Activated CD8-positive, alpha-beta T cell treated with anti-CD3 and anti-CD28 coated beads for 36 hours (primary cell): ENCODE measurements at regions not wholly inside any gene's neighbourhood (a gene's known extent, or its start where the extent isn't known, plus 50 kb on each side); places are given as distances from the start of the nearest gene placed in this dataset.

Experiments
- ATAC-seq: fragments of 200-7000 bp; cut with Tn5 transposase; one replicate; pipeline ENCODE4 v1.10.0; 2021; ENCODE audit warnings: mild to moderate bottlenecking, moderate library complexity
- CTCF ChIA-PET: fragments of 350-600 bp; sonication (Branson Sonifier 250); formaldehyde crosslinking; loops from one replicate; lab custom pipeline; 2021; ENCODE audit warnings: antibody characterized with exemption; lab: Charles Lee
- POLR2A ChIA-PET: fragments of 350-600 bp; sonication (Branson Sonifier 250); formaldehyde crosslinking; loops from one replicate; lab custom pipeline; 2021; ENCODE audit warnings: antibody characterized with exemption; lab: Charles Lee
- DNase-seq: peaks from one replicate; pipeline ENCODE4 v3.0.0-alpha.2; 2020
- H3K27ac Mint-ChIP-seq: one replicate; pipeline ENCODE4 v1.8.0; 2021; ENCODE audit warnings: mild to moderate bottlenecking, mixed read lengths
- H3K27me3 Mint-ChIP-seq: one replicate; pipeline ENCODE4 v1.8.0; 2021; ENCODE audit warnings: mixed read lengths
- H3K36me3 Mint-ChIP-seq: one replicate; pipeline ENCODE4 v1.8.0; 2021; ENCODE audit warnings: low read depth, mixed read lengths
- H3K4me1 Mint-ChIP-seq: one replicate; pipeline ENCODE4 v1.8.0; 2021; ENCODE audit warnings: low read depth, mixed read lengths
- H3K4me3 Mint-ChIP-seq: one replicate; pipeline ENCODE4 v1.8.0; 2021; ENCODE audit warnings: mild to moderate bottlenecking, moderate library complexity, mixed read lengths
- H3K9me3 Mint-ChIP-seq: one replicate; pipeline ENCODE4 v1.8.0; 2021; ENCODE audit warnings: mixed read lengths
- intact Hi-C: fragments of 100-400 bp; cut with micrococcal nuclease; formaldehyde crosslinking; loops from one replicate; pipeline ENCODE4 v1.10.0; 2022
- TF ChIP-seq, protein P1 (sequence below): fragments of 200-600 bp; IDR thresholded peaks from one replicate; pipeline ENCODE4 v1.8.0; 2022; ENCODE audit warnings: antibody characterized with exemption, mild to moderate bottlenecking

DNA sequence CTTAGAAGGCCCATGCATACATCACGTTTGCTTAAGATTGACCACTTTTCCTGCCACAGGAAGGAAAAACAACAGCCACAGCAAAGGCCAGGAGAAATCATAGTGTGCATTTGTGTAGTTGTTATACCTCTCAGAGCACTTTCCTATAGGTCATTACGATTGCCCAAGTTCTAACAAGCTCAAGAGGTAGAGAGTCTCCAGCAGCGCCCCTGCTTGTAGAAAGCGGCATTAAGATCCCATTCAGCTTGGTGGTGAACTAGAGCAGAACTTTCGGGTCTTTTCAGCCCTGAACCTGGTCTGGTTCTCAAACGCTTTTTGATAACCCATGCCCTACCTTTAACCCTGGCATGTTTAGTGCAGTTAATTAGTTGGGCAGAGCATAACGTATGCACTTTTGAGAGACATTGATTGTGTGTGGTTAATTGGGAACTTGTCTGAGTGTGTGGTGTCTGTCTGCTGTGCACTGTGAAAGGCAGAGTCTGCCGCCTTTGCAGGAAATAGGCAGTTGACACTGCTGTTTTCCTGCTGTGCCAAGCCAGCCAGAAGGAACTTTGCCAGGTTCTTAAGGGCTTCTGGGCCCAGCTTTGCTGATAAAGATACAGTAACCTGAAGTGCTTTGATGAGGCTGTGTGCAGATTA lies 109.9 kb upstream of the CLMP start:
- Mint-ChIP-seq H3K27me3 (peaks cover 18% of the 10 kb centered on the region), H3K4me1 (peaks cover 40% of the 10 kb centered on the region), H3K27ac (no peak overlapping the region), H3K36me3 (no peaks in the 10 kb centered on the region), H3K9me3 (no peaks in the 10 kb centered on the region), H3K4me3 (no peak overlapping the region)
- ChIA-PET CTCF (interaction anchor here (0.6 to 1.2 kb wide), 4 partner anchors 30 to 193 kb away, joined by 3 to 4 read pairs (median 3); no protein-coding TSS in a partner anchor), POLR2A (no interaction called here)
- TF ChIP-seq, protein P1, sequence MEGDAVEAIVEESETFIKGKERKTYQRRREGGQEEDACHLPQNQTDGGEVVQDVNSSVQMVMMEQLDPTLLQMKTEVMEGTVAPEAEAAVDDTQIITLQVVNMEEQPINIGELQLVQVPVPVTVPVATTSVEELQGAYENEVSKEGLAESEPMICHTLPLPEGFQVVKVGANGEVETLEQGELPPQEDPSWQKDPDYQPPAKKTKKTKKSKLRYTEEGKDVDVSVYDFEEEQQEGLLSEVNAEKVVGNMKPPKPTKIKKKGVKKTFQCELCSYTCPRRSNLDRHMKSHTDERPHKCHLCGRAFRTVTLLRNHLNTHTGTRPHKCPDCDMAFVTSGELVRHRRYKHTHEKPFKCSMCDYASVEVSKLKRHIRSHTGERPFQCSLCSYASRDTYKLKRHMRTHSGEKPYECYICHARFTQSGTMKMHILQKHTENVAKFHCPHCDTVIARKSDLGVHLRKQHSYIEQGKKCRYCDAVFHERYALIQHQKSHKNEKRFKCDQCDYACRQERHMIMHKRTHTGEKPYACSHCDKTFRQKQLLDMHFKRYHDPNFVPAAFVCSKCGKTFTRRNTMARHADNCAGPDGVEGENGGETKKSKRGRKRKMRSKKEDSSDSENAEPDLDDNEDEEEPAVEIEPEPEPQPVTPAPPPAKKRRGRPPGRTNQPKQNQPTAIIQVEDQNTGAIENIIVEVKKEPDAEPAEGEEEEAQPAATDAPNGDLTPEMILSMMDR = no peak
- no peak for DNase-seq
- intact Hi-C loops = loop anchor here (5.0 kb wide), 1 partner anchor 147 kb away; no protein-coding TSS in a partner anchor
- no peak for ATAC-seq

DNA sequence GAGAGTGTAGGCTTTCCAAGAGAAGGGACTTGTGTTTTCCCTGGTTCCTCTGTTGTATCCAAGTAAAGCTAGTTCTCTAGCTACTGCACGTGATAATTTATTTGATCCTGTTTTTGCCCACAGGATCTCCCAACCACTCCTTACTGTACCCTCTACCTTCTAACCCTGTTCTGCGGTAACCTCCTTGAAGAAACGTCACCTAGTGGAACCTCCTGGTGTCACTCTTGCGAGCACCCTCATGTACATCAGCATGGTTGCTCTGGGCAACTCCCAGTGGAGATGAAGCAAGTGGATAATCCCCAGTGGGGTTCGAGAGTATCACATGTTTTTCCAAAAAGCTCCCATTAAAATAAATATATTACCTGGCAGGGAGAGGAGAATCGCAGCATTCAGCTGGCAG lies 108.9 kb upstream of the CLMP start:
- Mint-ChIP-seq H3K4me3 (peak overlapping the region; percentile 38), H3K4me1 (peaks cover 40% of the 10 kb centered on the region), H3K36me3 (no peaks in the 10 kb centered on the region), H3K27me3 (peaks cover 18% of the 10 kb centered on the region), H3K27ac (peak overlapping the region; percentile 8), H3K9me3 (no peaks in the 10 kb centered on the region)
- DNase-seq = no peak
- intact Hi-C loops = loop anchor here (2.0 to 5.0 kb wide), 2 partner anchors 79 to 148 kb away; no protein-coding TSS in a partner anchor
- ChIA-PET CTCF (interaction anchor here (1.1 to 5.6 kb wide), 7 partner anchors 54 to 174 kb away, joined by 3 to 39 read pairs (median 9); no protein-coding TSS in a partner anchor), POLR2A (no interaction called here)
- ATAC-seq = no peak
- TF ChIP-seq, protein P1 = no peak

DNA sequence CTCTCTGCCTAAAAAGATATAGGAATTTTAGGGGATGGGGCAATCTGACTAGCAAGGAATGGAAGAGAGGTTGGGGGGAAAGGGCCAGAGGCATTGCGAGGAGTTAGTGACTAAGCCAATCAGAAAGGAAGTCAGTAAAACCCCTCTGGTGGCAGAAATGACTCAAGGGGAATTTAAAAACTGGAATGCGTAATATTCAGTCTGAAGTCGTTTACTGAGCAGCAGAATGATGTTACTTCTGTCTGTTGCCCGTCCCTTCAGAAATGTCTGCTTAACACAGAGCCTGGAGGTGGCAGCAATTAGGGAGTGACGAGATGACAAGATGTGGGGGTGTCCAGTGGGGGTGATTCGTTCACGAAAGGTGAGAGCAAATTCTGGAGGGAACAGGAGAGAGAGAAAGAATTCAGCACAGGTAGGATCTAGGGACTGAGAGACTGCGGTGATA lies 107.7 kb upstream of the CLMP start:
- H3K27me3 Mint-ChIP-seq = peaks cover 18% of the 10 kb centered on the region
- H3K27ac Mint-ChIP-seq = peak overlapping the region; percentile 81
- intact Hi-C loops = loop anchor here (1.0 to 5.0 kb wide), 4 partner anchors 55 to 176 kb away; no protein-coding TSS in a partner anchor
- ATAC-seq (peak; percentile 73), DNase-seq (peak; percentile 60)
- TF ChIP-seq, protein P1 = no peak
- H3K4me3 Mint-ChIP-seq = peak overlapping the region; percentile 55
- H3K9me3 Mint-ChIP-seq = no peaks in the 10 kb centered on the region
- CTCF ChIA-PET = interaction anchor here (1.0 to 5.7 kb wide), 9 partner anchors 36 to 176 kb away, joined by 3 to 54 read pairs (median 9); no protein-coding TSS in a partner anchor
- peaks cover 37% of the 10 kb centered on the region for H3K4me1 Mint-ChIP-seq
- no peaks in the 10 kb centered on the region for H3K36me3 Mint-ChIP-seq
- POLR2A ChIA-PET = no interaction called here

DNA sequence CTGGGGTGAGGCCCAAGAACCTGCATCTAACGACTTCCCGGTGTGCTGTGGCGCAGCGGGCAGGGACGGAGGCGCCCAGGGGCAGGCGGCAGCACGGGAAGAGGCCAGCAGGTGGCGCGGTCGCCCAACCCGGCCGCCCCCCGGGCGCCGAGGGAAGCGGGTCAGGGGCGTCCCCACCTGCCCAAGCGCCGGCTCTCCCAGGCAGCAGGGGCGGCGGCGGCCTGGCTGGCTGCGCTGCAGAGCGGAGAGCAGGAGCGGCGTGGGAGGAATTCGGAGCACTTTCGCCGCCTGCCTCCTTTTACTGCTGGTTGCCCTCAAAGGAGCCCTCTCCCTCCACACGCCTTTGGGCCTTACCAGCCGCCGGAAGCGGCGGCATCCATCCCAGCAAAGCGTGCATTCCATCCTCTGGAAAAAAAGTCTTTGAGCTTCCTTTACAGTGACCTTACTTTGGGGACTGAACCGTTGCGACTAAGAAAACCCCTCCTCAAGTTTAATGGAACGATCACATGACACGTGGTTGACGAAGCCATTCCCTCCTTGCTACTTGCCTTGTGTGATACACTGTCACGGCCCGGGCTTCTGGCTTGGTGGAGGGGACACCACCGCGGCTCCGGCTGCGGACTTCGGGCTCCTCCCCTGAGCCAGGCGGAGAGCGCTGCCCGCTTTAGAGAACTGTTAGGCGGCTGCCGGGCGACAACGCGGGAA lies 106.8 kb upstream of the CLMP start:
- ChIA-PET POLR2A (interaction anchor here (1.1 to 1.2 kb wide), 2 partner anchors 80 to 132 kb away, joined by 3 read pairs; no protein-coding TSS in a partner anchor), CTCF (interaction anchor here (0.6 to 5.7 kb wide), 31 partner anchors 8 to 253 kb away, joined by 3 to 54 read pairs (median 4); partner anchors contain the start of gene GRAMD1B)
- intact Hi-C loops = loop anchor here (1.0 to 5.0 kb wide), 4 partner anchors 55 to 176 kb away; no protein-coding TSS in a partner anchor
- ATAC-seq (peak; percentile 80), DNase-seq (peak; percentile 80)
- Mint-ChIP-seq H3K9me3 (no peaks in the 10 kb centered on the region), H3K27ac (peak overlapping the region; percentile 77), H3K27me3 (peaks cover 18% of the 10 kb centered on the region), H3K4me3 (peak overlapping the region; percentile 12), H3K36me3 (no peaks in the 10 kb centered on the region), H3K4me1 (peaks cover 37% of the 10 kb centered on the region)
- TF ChIP-seq, protein P1 = peak; percentile 87
